GM10248 (cell line): ENCODE measurements at regions not wholly inside any gene's neighbourhood (a gene's known extent, or its start where the extent isn't known, plus 50 kb on each side); places are given as distances from the start of the nearest gene placed in this dataset.

Experiments used
- CTCF ChIA-PET: fragments of 300-600 bp; sonication (Branson Sonifier 250); formaldehyde crosslinking; extraction: SDS; loops from one replicate; lab custom pipeline; 2021; ENCODE audit warnings: antibody characterized with exemption; lab: Yijun Ruan, JAX
- POLR2A ChIA-PET: fragments of 350-650 bp; sonication (Branson Sonifier 250); formaldehyde crosslinking; extraction: SDS; loops from one replicate; lab custom pipeline; 2020; ENCODE audit warnings: antibody characterized with exemption; lab: Yijun Ruan, JAX
- DNase-seq: peaks from one replicate; pipeline ENCODE4 v3.0.0; 2012; ENCODE audit errors: extremely low spot score
- CTCF ChIP-seq: IDR thresholded peaks from 2 replicates; pipeline ENCODE4 v1.5.1; 2012; ENCODE audit warnings: mild to moderate bottlenecking, low read depth; ENCODE audit errors: extremely low read depth, missing control alignments, control extremely low read depth

GRCh38 chr14:54329082-54329695, 67.6 kb upstream of the CDKN3 start:
- peak; percentile 50 for DNase-seq
- CTCF ChIA-PET, result interaction anchor here (0.6 to 2.3 kb wide), 35 partner anchors 9 to 1137 kb away, joined by 3 to 22 read pairs (median 4); no protein-coding TSS in a partner anchor
- peak; percentile 80 for TF ChIP-seq CTCF
- POLR2A ChIA-PET, result no interaction called here

GRCh38 chr14:54330876-54331275, 65.9 kb upstream of the CDKN3 start:
- no peak for TF ChIP-seq CTCF
- no peak for DNase-seq
- CTCF ChIA-PET, result interaction anchor here (0.9 to 1.3 kb wide), 3 partner anchors 14 to 793 kb away, joined by 3 to 4 read pairs (median 3); no protein-coding TSS in a partner anchor
- POLR2A ChIA-PET, result no interaction called here

GRCh38 chr14:54331516-54331915, 65.3 kb upstream of the CDKN3 start:
- ChIA-PET POLR2A (no interaction called here), CTCF (interaction anchor here (0.9 to 1.3 kb wide), 2 partner anchors 14 to 16 kb away, joined by 3 to 4 read pairs; no protein-coding TSS in a partner anchor)
- TF ChIP-seq CTCF, result no peak
- DNase-seq, result no peak

- POLR2A ChIA-PET, result no interaction called here
- TF ChIP-seq CTCF, result no peak
- DNase-seq, result no peak
- CTCF ChIA-PET, result interaction anchor here (1.1 to 1.3 kb wide), 2 partner anchors 15 to 792 kb away, joined by 3 to 5 read pairs; no protein-coding TSS in a partner anchor
These were observed 64.3 kb upstream of the CDKN3 start for GRCh38 chr14:54332490-54332889.

- TF ChIP-seq CTCF, result no peak
- no peak for DNase-seq
- ChIA-PET POLR2A (no interaction called here), CTCF (interaction anchor here (1.1 to 1.3 kb wide), 2 partner anchors 14 to 793 kb away, joined by 3 to 5 read pairs; no protein-coding TSS in a partner anchor)
These were observed 63.3 kb upstream of the CDKN3 start for GRCh38 chr14:54333511-54333910.

GRCh38 chr14:54335569-54336155, 61.1 kb upstream of the CDKN3 start:
- POLR2A ChIA-PET, result no interaction called here
- CTCF ChIA-PET, result interaction anchor here (0.9 kb wide), 1 partner anchor 12 kb away, joined by 3 read pairs; no protein-coding TSS in a partner anchor
- no peak for TF ChIP-seq CTCF
- DNase-seq, result no peak
